Pancreas (tissue), 10 donors: ENCODE measurements at regions not wholly inside any gene's neighbourhood (a gene's known extent, or its start where the extent isn't known, plus 50 kb on each side); places are given as distances from the start of the nearest gene placed in this dataset.
A peak's percentile ranks its signal among the peaks of the same experiment; 100 is the strongest.

Experiments used
- ATAC-seq, 4 donors: fragments of 200-7000 bp; cut with Tn5 transposase; one replicate each; pipeline versions ENCODE4 v1.8.0 to v1.9.1; 2020; ENCODE audit warnings: mild to moderate bottlenecking in 4 of 4, moderate library complexity in 4 of 4
- DNase-seq, 6 donors: peaks; one replicate each; pipeline ENCODE4 v3.0.0-alpha.2; 2020
- FAIRE-seq: peaks from 2 replicates; lab custom pipeline; 2012; peaks lifted over from hg19 to GRCh38; lab: Jason Lieb, UNC
- H3K27ac ChIP-seq, 4 donors: fragments of 200-600 bp; sonication (generic); 1 replicate in 3 of 4; 2 replicates in 1 of 4; pipeline versions ENCODE4 v1.5.0 to v1.8.0; 2020
- H3K27me3 ChIP-seq, 4 donors: fragments of 200-600 bp; one replicate each; pipeline ENCODE4 v1.8.0; 2021
- H3K36me3 ChIP-seq, 3 donors: fragments of 200-600 bp; sonication (generic) in 1 of 3; one replicate each; pipeline versions ENCODE4 v1.5.0 to v1.8.0; 2020 to 2021
- H3K4me1 ChIP-seq, 3 donors: fragments of 200-600 bp; one replicate each; pipeline ENCODE4 v1.8.0; 2021
- H3K4me3 ChIP-seq, 4 donors: fragments of 200-600 bp; sonication (generic) in 2 of 4; one replicate each; pipeline versions ENCODE4 v1.5.0 to v1.8.0; 2020 to 2021
- H3K9me3 ChIP-seq, 4 donors: fragments of 200-600 bp; one replicate each; pipeline ENCODE4 v1.8.0; 2021
- CTCF ChIP-seq, 4 donors: fragments of 200-600 bp; sonication (generic) in 3 of 4; IDR thresholded peaks; one replicate each; pipeline versions ENCODE4 v1.5.0 to v1.8.0; 2021; ENCODE audit warnings: antibody characterized with exemption in 4 of 4
- WGBS, 2 donors: extraction: QIAGEN DNeasy Blood & Tissue Kit; methylation state at CpG; one replicate each; pipeline ENCODE4 v1.1.7; 2013; 5-methylcytosine and 5-hydroxymethylcytosine counted together
- intact Hi-C, 3 donors: fragments of 100-400 bp; cut with DNase I; formaldehyde crosslinking; loops; one replicate each; pipeline versions ENCODE4 v1.11.1 to v1.14.2; 2022
- donor health status: healthy with polysubstance abuse.
- donor health status: DM: no; HTN: no; CAD: no; lungs with moderate emphysema.
- donor health status: DM: no; HTN: no; CAD: no.
- donor health status: control.
- donor health status: control.
- donor health status: Bipolar disorder and iron deficiency.
- donor health status: DM: yes; HTN: yes; CAD: no.
- donor health status: DM: no; HTN: no; CAD: no.
- donor health status: DM: no; HTN: no; CAD: no.
- donor health status: DM: yes; HTN: yes; CAD: no.

GRCh38 chr12:114976959-114977358 lies 293.0 kb upstream of the TBX3 start:
- no peak for ATAC-seq
- no peaks in the 10 kb centered on the region for H3K36me3 ChIP-seq
- H3K27ac ChIP-seq, result no peak overlapping the region
- DNase-seq, result no peak
- intact Hi-C loops, result no loop called here
- no peak overlapping the region for H3K4me3 ChIP-seq
- H3K4me1 ChIP-seq, result no peaks in the 10 kb centered on the region
- TF ChIP-seq CTCF (IDR thresholded peaks at IDR 0.05), result no peak
- no peak for FAIRE-seq
- H3K27me3 ChIP-seq, result no peaks in the 10 kb centered on the region
- no peaks in the 10 kb centered on the region for H3K9me3 ChIP-seq

- FAIRE-seq, result no peak
- no peaks in the 10 kb centered on the region for H3K27me3 ChIP-seq
- intact Hi-C loops, result no loop called here
Observed at GRCh38 chr12:114976372-114976771, 292.4 kb upstream of the TBX3 start.

GRCh38 chr12:114975640-114976310 lies 291.8 kb upstream of the TBX3 start:
- Histone ChIP-seq H3K9me3 (no peaks in the 10 kb centered on the region), H3K27ac (no peak overlapping the region), H3K4me1 (no peaks in the 10 kb centered on the region), H3K27me3 (no peaks in the 10 kb centered on the region), H3K36me3 (no peaks in the 10 kb centered on the region), H3K4me3 (no peak overlapping the region)
- intact Hi-C loops, result no loop called here
- ATAC-seq (peak in 1 of 4 donors; percentile 40), FAIRE-seq (no peak), DNase-seq (peak in 1 of 6 donors; percentile 15)
- no peak for TF ChIP-seq CTCF (IDR thresholded peaks at IDR 0.05)
- WGBS, 2 donors, result 60 to 65% methylated on average over 4 of the region's 4 CpGs

More at GRCh38 chr12:114976372-114976771, 292.4 kb upstream of the TBX3 start:
- 55 to 63% methylated on average over 2 of the region's 2 CpGs for WGBS, 2 donors
- H3K4me1 ChIP-seq, result no peaks in the 10 kb centered on the region
- no peak overlapping the region for H3K27ac ChIP-seq
- TF ChIP-seq CTCF (IDR thresholded peaks at IDR 0.05), result no peak
- ATAC-seq, result no peak
- no peaks in the 10 kb centered on the region for H3K36me3 ChIP-seq
- no peaks in the 10 kb centered on the region for H3K9me3 ChIP-seq
- no peak overlapping the region for H3K4me3 ChIP-seq
- DNase-seq, result no peak

GRCh38 chr12:114974826-114975639 lies 291.1 kb upstream of the TBX3 start:
- 53 to 55% methylated on average over 6 of the region's 6 CpGs for WGBS, 2 donors
- Histone ChIP-seq H3K4me1 (no peaks in the 10 kb centered on the region), H3K9me3 (no peaks in the 10 kb centered on the region), H3K4me3 (no peak overlapping the region), H3K27me3 (no peaks in the 10 kb centered on the region), H3K36me3 (no peaks in the 10 kb centered on the region), H3K27ac (no peak overlapping the region)
- TF ChIP-seq CTCF (IDR thresholded peaks at IDR 0.05), result no peak
- DNase-seq (no peak), ATAC-seq (no peak), FAIRE-seq (no peak)
- intact Hi-C loops, result no loop called here

- Histone ChIP-seq H3K9me3 (no peaks in the 10 kb centered on the region), H3K36me3 (no peaks in the 10 kb centered on the region), H3K27me3 (no peaks in the 10 kb centered on the region), H3K27ac (no peak overlapping the region), H3K4me1 (no peaks in the 10 kb centered on the region), H3K4me3 (no peak overlapping the region)
- 61 to 68% methylated on average over 2 of the region's 2 CpGs for WGBS, 2 donors
- no peak for DNase-seq
- no peak for TF ChIP-seq CTCF (IDR thresholded peaks at IDR 0.05)
- FAIRE-seq, result no peak
- intact Hi-C loops, result no loop called here
- no peak for ATAC-seq
Observed at GRCh38 chr12:114974333-114974732, 290.4 kb upstream of the TBX3 start.
